K562 (cell line): ENCODE measurements at regions not wholly inside any gene's neighbourhood (a gene's known extent, or its start where the extent isn't known, plus 50 kb on each side); places are given as distances from the start of the nearest gene placed in this dataset.

ENCODE experiments used
- ATAC-seq: fragments of 200-7000 bp; cut with Tn5 transposase; 3 replicates; pipeline ENCODE4 v1.9.1; 2020; ENCODE audit warnings: moderate library complexity
- BruUV-seq: library from RNA; stranded (reverse); fragments of 400-500 nt; replicated peaks from 2 replicates; lab custom pipeline; 2021; lab: Mats Ljungman, UMichigan
- CTCF ChIA-PET: fragments of 300-600 bp; formaldehyde crosslinking; extraction: SDS; loops from one replicate; lab custom pipeline; 2021; ENCODE audit warnings: low intra/inter-chr PET ratio; lab: Yijun Ruan, JAX
- POLR2A ChIA-PET: fragments of 300-600, 350-650 bp; sonication (Branson Sonifier 250); formaldehyde crosslinking; extraction: SDS; loops from one replicate; lab custom pipeline; 2021; ENCODE audit warnings: antibody characterized with exemption, inconsistent platforms; lab: Yijun Ruan, JAX
- DNase-seq, 4 experiments: peaks; one replicate each; pipeline versions ENCODE4 v3.0.0 to v3.0.0-alpha.2; 2011 to 2018; ENCODE audit warnings: low spot score in 3 of 4, mixed read lengths in 3 of 4; ENCODE audit errors: extremely low read depth in 1 of 4
- FAIRE-seq: peaks from 2 replicates; lab custom pipeline; 2011; peaks lifted over from hg19 to GRCh38; lab: Jason Lieb, UNC
- H2AFZ ChIP-seq: 2 replicates; pipeline ENCODE4 v1.6.0; 2011; ENCODE audit warnings: low read depth, low read length, control low read depth, inconsistent platforms
- H3K27ac ChIP-seq: fragments of 200-600 bp; 3 replicates; pipeline ENCODE4 v1.8.0; 2011; ENCODE audit warnings: low read depth, mild to moderate bottlenecking, control low read depth, inconsistent platforms, low read length, moderate library complexity, mixed read lengths; ENCODE audit errors: extremely low read depth
- H3K27me3 ChIP-seq, 2 experiments: fragments of 300-600 bp in 1 of 2; 2 replicates in 1 of 2; 3 replicates in 1 of 2; pipeline versions ENCODE4 v1.6.0 to v1.8.0; 2011; ENCODE audit warnings: inconsistent platforms in 2 of 2, low read length in 2 of 2, mild to moderate bottlenecking in 1 of 2, mixed read lengths in 1 of 2, moderate library complexity in 1 of 2; ENCODE audit not compliant: control insufficient read depth in 2 of 2, insufficient read depth in 2 of 2
- H3K36me3 ChIP-seq: fragments of 300-600 bp; 3 replicates; pipeline ENCODE4 v1.8.0; 2011; ENCODE audit warnings: mild to moderate bottlenecking, low read length, inconsistent platforms; ENCODE audit not compliant: control insufficient read depth, insufficient read depth
- H3K4me1 ChIP-seq, 2 experiments: fragments of 200-600 bp in 1 of 2; replicated peaks in 1 of 2; 2 replicates in 1 of 2; 3 replicates in 1 of 2; pipeline versions ENCODE4 v1.5.1 to v1.8.0; 2011; ENCODE audit warnings: inconsistent platforms in 2 of 2, low read length in 2 of 2, mild to moderate bottlenecking in 1 of 2, mixed read lengths in 1 of 2, moderate library complexity in 1 of 2; ENCODE audit not compliant: control insufficient read depth in 2 of 2, insufficient read depth in 2 of 2
- H3K4me2 ChIP-seq: 2 replicates; pipeline ENCODE4 v1.6.1; 2011; ENCODE audit warnings: low read length, control low read depth, inconsistent platforms, mixed read lengths; ENCODE audit not compliant: insufficient read depth
- H3K4me3 ChIP-seq: fragments of 200-600 bp; sonication (generic), shearing (Covaris generic); 2 replicates; pipeline ENCODE4 v1.5.1; 2016; ENCODE audit warnings: control low read depth, inconsistent platforms
- H3K79me2 ChIP-seq: fragments of 200-600 bp; 3 replicates; pipeline ENCODE4 v1.8.0; 2011; ENCODE audit warnings: low read length, inconsistent platforms; ENCODE audit not compliant: control insufficient read depth, insufficient read depth
- H3K9ac ChIP-seq, 2 experiments: 2 replicates each; pipeline versions ENCODE4 v1.6.0 to v1.6.1; 2011; ENCODE audit warnings: low read depth in 2 of 2, low read length in 2 of 2, control low read depth in 1 of 2, inconsistent platforms in 1 of 2, mild to moderate bottlenecking in 1 of 2, mixed read lengths in 1 of 2; ENCODE audit not compliant: insufficient read depth in 1 of 2
- H3K9me1 ChIP-seq: one replicate; pipeline ENCODE4 v1.6.0; 2011; ENCODE audit warnings: inconsistent platforms, mild to moderate bottlenecking, low read length, moderate library complexity; ENCODE audit not compliant: control insufficient read depth, insufficient read depth
- H3K9me3 ChIP-seq: replicated peaks from 2 replicates; pipeline ENCODE4 v1.5.1; 2011; ENCODE audit warnings: low read depth, low read length, inconsistent platforms; ENCODE audit not compliant: control insufficient read depth, insufficient read depth
- H4K20me1 ChIP-seq: replicated peaks from 2 replicates; pipeline ENCODE4 v1.6.1; 2011; ENCODE audit warnings: low read length, inconsistent platforms, mixed read lengths; ENCODE audit not compliant: control insufficient read depth, insufficient read depth
- CBFA2T3 ChIP-seq: fragments of 450-650 bp; IDR thresholded peaks from 2 replicates; pipeline ENCODE4 v1.6.1; 2017
- EP400 ChIP-seq: fragments of 450-650 bp; IDR thresholded peaks from 2 replicates; pipeline ENCODE4 v1.6.1; 2017; ENCODE audit warnings: antibody characterized with exemption, mild to moderate bottlenecking, moderate library complexity
- FOXK2 ChIP-seq, 2 experiments: fragments of 450-650 bp; IDR thresholded peaks in 1 of 2; conservative IDR thresholded peaks in 1 of 2; 2 replicates each; pipeline ENCODE4 v1.6.1; 2016; ENCODE audit warnings: low read depth in 2 of 2, mild to moderate bottlenecking in 1 of 2
- HMGXB4 ChIP-seq: sonication (generic); formaldehyde crosslinking; IDR thresholded peaks from 2 replicates; pipeline ENCODE4 v1.8.1; 2023; ENCODE audit warnings: mild to moderate bottlenecking, missing genetic modification reagents
- KAT2B ChIP-seq: IDR thresholded peaks from one replicate; pipeline ENCODE4 v1.6.1; 2012; ENCODE audit warnings: low read depth, mild to moderate bottlenecking, control low read depth, inconsistent platforms, low read length, moderate library complexity
- MYBL2 ChIP-seq, 2 experiments: fragments of 450-650 bp in 1 of 2; sonication (generic) in 1 of 2; formaldehyde crosslinking in 1 of 2; IDR thresholded peaks; 2 replicates each; pipeline versions ENCODE4 v1.6.1 to v1.8.1; 2017 to 2022; ENCODE audit warnings: borderline replicate concordance in 1 of 2, inconsistent platforms in 1 of 2, low read depth in 1 of 2, mild to moderate bottlenecking in 1 of 2, missing genetic modification reagents in 1 of 2, moderate library complexity in 1 of 2
- NBN ChIP-seq: fragments of 450-650 bp; IDR thresholded peaks from 2 replicates; pipeline ENCODE4 v1.6.1; 2016; ENCODE audit warnings: low read depth, mild to moderate bottlenecking
- RUNX1 ChIP-seq: sonication (generic); IDR thresholded peaks from 2 replicates; pipeline ENCODE4 v1.6.1; 2016; ENCODE audit warnings: antibody characterized with exemption, low read depth
- SAP30 ChIP-seq: fragments of 200-600 bp; sonication (generic); IDR thresholded peaks from 2 replicates; pipeline ENCODE4 v1.6.1; 2012; ENCODE audit warnings: borderline replicate concordance, low read depth, mild to moderate bottlenecking, moderate library complexity, low read length, control low read depth, inconsistent platforms; ENCODE audit not compliant: insufficient read depth, poor library complexity, severe bottlenecking
- THRAP3 ChIP-seq: fragments of 450-650 bp; IDR thresholded peaks from 2 replicates; pipeline ENCODE4 v1.6.1; 2016; ENCODE audit warnings: mild to moderate bottlenecking, inconsistent platforms, borderline replicate concordance
- WGBS: fragments of 100-300 bp; shearing (Covaris generic); methylation state at CpG from one replicate; pipeline ENCODE4 v1.1.6; 2016; ENCODE audit warnings: low coverage, mixed read lengths; ENCODE audit not compliant: insufficient coverage; ENCODE audit errors: missing lambda C conversion rate; 5-methylcytosine and 5-hydroxymethylcytosine counted together
- in situ Hi-C: fragments of 300-500 bp; cut with MboI; formaldehyde crosslinking; loops from 4 replicates; pipeline ENCODE4 v1.15.0; 2018; ENCODE audit warnings: inconsistent platforms, mixed read lengths
- intact Hi-C: fragments of 100-400 bp; cut with micrococcal nuclease; formaldehyde crosslinking; loops from 2 replicates; pipeline ENCODE4 v1.14.2; 2022
- TF ChIP-seq, protein P1 (sequence below): sonication (generic); formaldehyde crosslinking; IDR thresholded peaks from 2 replicates; pipeline ENCODE4 v1.8.0; 2022; ENCODE audit warnings: mild to moderate bottlenecking, missing genetic modification reagents

DNA sequence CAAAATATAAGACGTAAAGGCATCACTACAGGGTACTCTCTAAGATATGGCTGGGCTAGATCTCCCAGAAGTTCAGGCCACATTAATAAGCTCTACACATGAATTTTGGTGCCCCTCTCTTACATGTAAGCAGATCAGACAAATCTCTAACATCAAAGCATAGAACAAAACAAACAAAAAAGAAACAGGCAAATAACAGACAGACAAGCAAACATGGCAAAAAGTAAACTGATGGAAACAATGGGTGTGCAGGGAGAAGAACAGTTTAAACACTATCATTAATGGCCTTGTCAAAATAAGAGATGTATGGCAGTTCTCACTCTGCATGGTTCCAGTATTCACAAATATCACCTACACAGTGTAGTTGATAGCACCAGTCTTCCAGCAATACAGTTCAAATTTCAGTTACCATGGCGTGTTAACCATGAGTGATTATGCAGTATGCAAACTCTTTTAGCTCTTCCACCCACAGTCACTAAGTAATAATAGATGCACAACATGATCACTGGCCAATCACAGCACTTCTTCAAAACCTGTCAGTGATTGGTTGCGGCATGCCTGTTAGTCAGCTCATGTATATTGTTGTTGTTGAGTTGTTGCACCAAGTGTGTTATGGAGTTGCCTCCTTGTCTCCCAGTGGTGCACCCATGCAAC is 110.7 kb upstream of the TLR3 start:
- H3K9me3 ChIP-seq = no peaks in the 10 kb centered on the region
- H2AFZ ChIP-seq = no peak overlapping the region
- H3K4me2 ChIP-seq = no peak overlapping the region
- no peaks in the 10 kb centered on the region for H4K20me1 ChIP-seq
- no peak for ATAC-seq
- no peak overlapping the region for H3K9ac ChIP-seq
- WGBS = 0% methylated on average over 3 of the region's 3 CpGs
- ChIA-PET POLR2A (interaction anchor here (1.1 kb wide), 1 partner anchor 22 kb away, joined by 3 read pairs; no protein-coding TSS in a partner anchor), CTCF (no interaction called here)
- BruUV-seq = no TSS peak
- no peaks in the 10 kb centered on the region for H3K79me2 ChIP-seq
- peaks cover 0 to 5% of the 10 kb centered on the region in 2 experiments; a peak in 2 of 5 replicates for H3K27me3 ChIP-seq
- in situ Hi-C loops (no loop called here), intact Hi-C loops (no loop called here)
- no peak for FAIRE-seq
- H3K4me1 ChIP-seq = no peaks in the 10 kb centered on the region
- H3K9me1 ChIP-seq = no peaks in the 10 kb centered on the region
- TF ChIP-seq EP400 (no peak), MYBL2 (IDR thresholded peaks at IDR 0.05; ENCODE audit: low read depth) (no peak), MYBL2 (CRISPR knock-in tag; IDR thresholded peaks at IDR 0.05; ENCODE audit: borderline replicate concordance) (no peak), NBN (no peak), THRAP3 (no peak), CBFA2T3 (no peak), HMGXB4 (CRISPR knock-in tag) (no peak), KAT2B (no peak), FOXK2 (conservative IDR thresholded peaks at IDR 0.05 in 1 of 2, IDR thresholded peaks at IDR 0.05 in 1 of 2; ENCODE audit: low read depth in 2 of 2) (no peak), RUNX1 (no peak), SAP30 (no peak)
- TF ChIP-seq, protein P1, sequence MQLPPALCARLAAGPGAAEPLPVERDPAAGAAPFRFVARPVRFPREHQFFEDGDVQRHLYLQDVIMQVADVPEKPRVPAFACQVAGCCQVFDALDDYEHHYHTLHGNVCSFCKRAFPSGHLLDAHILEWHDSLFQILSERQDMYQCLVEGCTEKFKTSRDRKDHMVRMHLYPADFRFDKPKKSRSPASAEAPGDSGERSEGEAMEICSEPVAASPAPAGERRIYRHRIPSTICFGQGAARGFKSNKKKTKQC (CRISPR knock-in tag) = no peak
- H3K4me3 ChIP-seq = no peak overlapping the region
- H3K27ac ChIP-seq = no peak overlapping the region
- no peaks in the 10 kb centered on the region for H3K36me3 ChIP-seq
- DNase-seq = no peak
